Peyer's patch (tissue), 4 donors: ENCODE measurements at regions not wholly inside any gene's neighbourhood (a gene's known extent, or its start where the extent isn't known, plus 50 kb on each side); places are given as distances from the start of the nearest gene placed in this dataset.

ENCODE experiments used
- POLR2A ChIP-seq, 2 donors: fragments of 450-650 bp; IDR thresholded peaks; one replicate each; pipeline ENCODE4 v1.5.1; 2017; ENCODE audit warnings: antibody characterized with exemption in 2 of 2, mild to moderate bottlenecking in 2 of 2, moderate library complexity in 2 of 2
- TF ChIP-seq, protein P1 (sequence below), 6 experiments: fragments of 450-650 bp in 4 of 6; fragments of 200-600 bp in 2 of 6; sonication (generic) in 1 of 6; IDR thresholded peaks; one replicate each; pipeline ENCODE4 v1.5.1; 2017 to 2019; ENCODE audit warnings: antibody characterized with exemption in 6 of 6, mild to moderate bottlenecking in 3 of 6, moderate library complexity in 1 of 6

DNA sequence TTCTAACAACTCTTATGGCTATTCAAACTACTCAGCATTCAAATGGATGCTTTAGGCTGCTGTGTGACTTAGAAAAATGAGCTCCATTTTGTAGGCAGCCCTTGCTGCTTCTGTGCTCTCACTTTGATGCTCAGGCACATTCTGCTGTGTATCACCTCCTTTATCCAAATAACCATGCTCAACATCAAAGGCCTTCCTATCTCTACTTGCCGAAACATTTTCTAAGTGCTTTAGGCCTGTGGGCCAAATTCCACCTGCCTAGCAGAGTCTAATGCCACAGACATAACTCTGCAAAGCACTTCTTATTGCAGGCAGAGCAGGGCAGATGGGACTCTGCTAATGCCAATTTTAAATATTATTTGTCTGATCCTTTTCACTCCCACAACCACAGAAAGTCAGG lies 397.4 kb downstream of the RND3 start:
- TF ChIP-seq POLR2A (IDR thresholded peaks at IDR 0.05), result no peak
- TF ChIP-seq, protein P1, sequence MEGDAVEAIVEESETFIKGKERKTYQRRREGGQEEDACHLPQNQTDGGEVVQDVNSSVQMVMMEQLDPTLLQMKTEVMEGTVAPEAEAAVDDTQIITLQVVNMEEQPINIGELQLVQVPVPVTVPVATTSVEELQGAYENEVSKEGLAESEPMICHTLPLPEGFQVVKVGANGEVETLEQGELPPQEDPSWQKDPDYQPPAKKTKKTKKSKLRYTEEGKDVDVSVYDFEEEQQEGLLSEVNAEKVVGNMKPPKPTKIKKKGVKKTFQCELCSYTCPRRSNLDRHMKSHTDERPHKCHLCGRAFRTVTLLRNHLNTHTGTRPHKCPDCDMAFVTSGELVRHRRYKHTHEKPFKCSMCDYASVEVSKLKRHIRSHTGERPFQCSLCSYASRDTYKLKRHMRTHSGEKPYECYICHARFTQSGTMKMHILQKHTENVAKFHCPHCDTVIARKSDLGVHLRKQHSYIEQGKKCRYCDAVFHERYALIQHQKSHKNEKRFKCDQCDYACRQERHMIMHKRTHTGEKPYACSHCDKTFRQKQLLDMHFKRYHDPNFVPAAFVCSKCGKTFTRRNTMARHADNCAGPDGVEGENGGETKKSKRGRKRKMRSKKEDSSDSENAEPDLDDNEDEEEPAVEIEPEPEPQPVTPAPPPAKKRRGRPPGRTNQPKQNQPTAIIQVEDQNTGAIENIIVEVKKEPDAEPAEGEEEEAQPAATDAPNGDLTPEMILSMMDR (IDR thresholded peaks at IDR 0.05), result no peak
